ENCODE measurements at regions not wholly inside any gene's neighbourhood (a gene's known extent, or its start where the extent isn't known, plus 50 kb on each side); places are given as distances from the start of the nearest gene placed in this dataset.

GRCh38 chr16:54405478-54405877 lies 118.9 kb upstream of the IRX3 start:
- DNase-seq (ENCODE audit: low spot score in 2 of 2): no peak
- H3K36me3 Mint-ChIP-seq: no peaks in the 10 kb centered on the region

GRCh38 chr16:54403580-54403979 lies 117.0 kb upstream of the IRX3 start:
- Mint-ChIP-seq H3K9me3 (peaks cover 0 to 4% of the 10 kb centered on the region in 2 donors), H3K27ac (no peak overlapping the region), H3K36me3 (no peaks in the 10 kb centered on the region)
- ATAC-seq (no peak), DNase-seq (ENCODE audit: low spot score in 2 of 2) (no peak)

More at GRCh38 chr16:54405478-54405877, 118.9 kb upstream of the IRX3 start:
- Mint-ChIP-seq H3K27ac (no peak overlapping the region), H3K9me3 (peaks cover 0 to 4% of the 10 kb centered on the region in 2 donors)
- ATAC-seq: no peak

- ATAC-seq: no peak
- DNase-seq (ENCODE audit: low spot score in 2 of 2): no peak
- Mint-ChIP-seq H3K36me3 (no peaks in the 10 kb centered on the region), H3K9me3 (peaks cover 0 to 4% of the 10 kb centered on the region in 2 donors), H3K27ac (no peak overlapping the region)
Observed at GRCh38 chr16:54402873-54403272, 116.3 kb upstream of the IRX3 start.

GRCh38 chr16:54402270-54402669 lies 115.7 kb upstream of the IRX3 start:
- H3K27ac Mint-ChIP-seq: no peak overlapping the region
- peaks cover 0 to 2% of the 10 kb centered on the region in 2 donors for H3K36me3 Mint-ChIP-seq
- DNase-seq (ENCODE audit: low spot score in 2 of 2): no peak
- ATAC-seq: no peak
- H3K9me3 Mint-ChIP-seq: peaks cover 0 to 4% of the 10 kb centered on the region in 2 donors

DNA sequence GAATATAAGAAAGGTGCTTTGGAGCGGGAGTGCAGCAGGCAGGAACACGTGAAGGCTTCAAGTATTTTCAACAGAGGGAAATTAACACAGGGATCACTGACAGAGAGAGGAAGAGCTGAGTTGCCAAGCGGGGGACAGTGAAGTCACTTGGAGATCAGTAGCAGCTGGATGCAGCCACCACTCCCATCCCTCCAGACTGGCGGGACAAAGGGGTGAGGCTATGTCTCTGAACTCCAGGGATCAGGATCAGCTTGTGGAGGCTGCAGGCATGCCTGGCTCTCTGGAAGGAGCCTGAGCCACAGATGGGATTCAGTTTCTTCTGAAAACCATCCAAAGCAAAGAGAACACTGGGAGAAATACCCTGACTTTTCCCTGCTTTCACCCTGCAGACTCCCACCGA lies 113.7 kb upstream of the IRX3 start:
- DNase-seq (ENCODE audit: low spot score in 2 of 2) (no peak), ATAC-seq (no peak)
- Mint-ChIP-seq H3K36me3 (peaks cover 0 to 10% of the 10 kb centered on the region in 2 donors), H3K27ac (peak overlapping the region in 1 of 2 donors; percentile 41), H3K9me3 (peaks cover 0 to 3% of the 10 kb centered on the region in 2 donors)

- Mint-ChIP-seq H3K9me3 (peaks cover 0 to 4% of the 10 kb centered on the region in 2 donors), H3K27ac (no peak overlapping the region), H3K36me3 (peaks cover 0 to 10% of the 10 kb centered on the region in 2 donors)
- ATAC-seq: no peak
- no peak for DNase-seq (ENCODE audit: low spot score in 2 of 2)
Observed at GRCh38 chr16:54398986-54399385, 112.4 kb upstream of the IRX3 start.

DNA sequence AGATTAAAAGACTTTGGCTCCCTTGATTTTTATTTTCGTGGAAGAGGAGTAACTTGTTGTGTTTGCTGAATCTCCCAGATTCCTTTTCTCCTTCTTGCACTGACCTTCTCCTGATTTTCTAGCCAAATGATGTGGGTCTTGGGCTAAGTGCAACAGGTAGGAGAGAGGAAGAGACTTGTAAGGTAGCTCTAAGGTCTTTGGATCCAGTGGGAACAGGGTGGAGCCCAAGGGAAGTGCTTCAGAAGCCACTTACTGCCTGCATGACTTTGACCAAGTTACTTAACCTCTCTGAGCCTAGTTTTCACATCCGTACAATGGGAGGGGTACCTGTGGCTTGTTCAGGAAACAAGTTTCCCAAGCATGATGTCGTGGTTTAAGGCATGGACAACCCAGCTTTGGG lies 111.3 kb upstream of the IRX3 start:
- Mint-ChIP-seq H3K36me3 (peaks cover 0 to 10% of the 10 kb centered on the region in 2 donors), H3K27ac (no peak overlapping the region), H3K9me3 (peaks cover 0 to 4% of the 10 kb centered on the region in 2 donors)
- DNase-seq (ENCODE audit: low spot score in 2 of 2) (no peak), ATAC-seq (no peak)

DNA sequence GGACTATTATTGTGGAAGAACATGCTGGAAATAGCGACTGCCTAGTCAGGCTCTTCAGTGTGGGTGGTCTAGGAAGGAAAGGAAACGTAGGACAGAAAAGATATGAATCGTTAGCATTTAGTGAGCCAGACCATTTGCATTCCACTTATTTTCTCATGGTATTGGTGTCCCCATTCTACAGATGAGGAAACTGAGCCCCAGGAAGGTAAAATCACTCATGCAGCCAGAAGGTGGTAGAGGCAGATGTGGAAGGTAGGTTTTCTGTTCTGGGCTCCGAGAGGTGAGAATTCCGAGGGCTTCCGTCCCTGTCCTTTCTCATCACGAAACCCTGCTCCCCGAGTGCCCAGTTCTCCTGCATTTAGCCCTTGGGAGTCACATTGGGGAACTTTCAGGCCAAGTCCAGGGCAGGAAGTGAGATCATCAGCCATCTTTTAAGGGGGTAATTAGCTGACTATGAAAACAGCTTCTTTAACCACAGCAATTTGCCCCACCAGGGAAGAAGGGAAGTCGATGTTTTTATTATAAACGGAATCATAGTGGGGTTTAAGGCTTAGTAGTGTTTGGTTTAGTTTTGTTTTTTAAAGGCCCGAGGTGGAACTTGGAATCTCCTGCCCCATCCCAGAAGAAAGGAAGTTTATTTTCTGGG lies 110.7 kb upstream of the IRX3 start:
- Mint-ChIP-seq H3K36me3 (peaks cover 0 to 10% of the 10 kb centered on the region in 2 donors), H3K27ac (no peak overlapping the region)
- DNase-seq (ENCODE audit: low spot score in 2 of 2): no peak

GRCh38 chr16:54389836-54390494 lies 103.4 kb upstream of the IRX3 start:
- no peaks in the 10 kb centered on the region for H3K36me3 Mint-ChIP-seq
- ATAC-seq: no peak
- DNase-seq (ENCODE audit: low spot score in 2 of 2): no peak
- no peak overlapping the region for H3K27ac Mint-ChIP-seq
- H3K9me3 Mint-ChIP-seq: no peaks in the 10 kb centered on the region

More for the DNA sequence above, 110.7 kb upstream of the IRX3 start:
- H3K9me3 Mint-ChIP-seq: peaks cover 0 to 4% of the 10 kb centered on the region in 2 donors
- no peak for ATAC-seq

DNA sequence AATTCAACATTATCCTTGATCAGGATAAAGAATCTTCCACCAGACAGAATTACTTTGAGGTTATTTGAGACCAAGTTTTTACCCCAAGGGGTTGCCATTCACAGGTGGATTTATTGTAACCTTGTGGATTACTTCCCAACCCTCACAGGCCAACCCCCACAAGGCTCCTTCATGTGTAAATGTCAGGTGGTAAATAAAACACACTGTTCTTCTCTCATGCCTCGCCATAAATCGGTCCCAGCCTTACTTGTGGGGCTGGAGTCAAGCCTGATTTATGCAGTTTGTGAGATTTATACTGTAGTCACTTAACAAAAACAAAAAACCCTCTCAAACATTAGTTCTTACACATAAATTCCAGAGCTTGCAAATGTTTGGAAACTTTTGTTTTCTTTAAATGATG lies 98.6 kb upstream of the IRX3 start:
- Mint-ChIP-seq H3K36me3 (peaks cover 10 to 13% of the 10 kb centered on the region in 2 donors), H3K27ac (no peak overlapping the region), H3K9me3 (peaks cover 17 to 28% of the 10 kb centered on the region in 2 donors)
- DNase-seq (ENCODE audit: low spot score in 2 of 2) (no peak), ATAC-seq (no peak)

DNA sequence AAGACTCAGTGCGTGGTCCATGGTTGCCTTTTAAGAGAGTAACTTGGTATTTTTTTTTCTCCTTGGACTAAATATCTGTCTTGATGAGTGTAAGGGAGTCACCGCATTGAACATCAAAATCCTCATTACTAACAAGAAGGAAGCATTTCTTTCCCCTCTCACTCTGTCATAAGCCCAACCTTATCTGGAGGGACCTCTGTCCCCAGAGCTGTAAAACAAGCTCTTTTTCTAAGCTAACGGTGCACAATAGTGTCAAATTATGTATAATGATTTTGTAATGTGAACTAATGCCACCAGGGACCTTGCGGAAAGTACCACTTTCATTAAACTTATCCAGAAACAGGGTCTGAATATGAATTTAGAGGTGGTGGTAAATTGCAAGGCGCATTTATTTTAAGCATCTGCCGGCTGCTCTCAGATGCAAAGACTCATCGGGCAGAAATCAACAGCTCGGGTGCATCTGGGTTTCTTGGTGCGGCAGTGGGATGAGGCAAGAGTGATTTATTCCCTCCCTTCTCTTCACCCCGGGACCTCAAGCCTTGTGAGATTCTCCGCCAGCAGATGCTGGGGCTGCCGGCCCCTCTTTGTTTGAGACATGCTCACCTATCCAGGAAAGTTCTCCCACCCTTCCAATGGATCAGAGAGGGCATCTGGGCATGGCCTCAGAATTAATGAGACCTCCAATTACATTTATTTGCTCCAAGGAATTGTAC lies 95.2 kb upstream of the IRX3 start:
- no peak overlapping the region for H3K27ac Mint-ChIP-seq
- ATAC-seq: no peak

DNA sequence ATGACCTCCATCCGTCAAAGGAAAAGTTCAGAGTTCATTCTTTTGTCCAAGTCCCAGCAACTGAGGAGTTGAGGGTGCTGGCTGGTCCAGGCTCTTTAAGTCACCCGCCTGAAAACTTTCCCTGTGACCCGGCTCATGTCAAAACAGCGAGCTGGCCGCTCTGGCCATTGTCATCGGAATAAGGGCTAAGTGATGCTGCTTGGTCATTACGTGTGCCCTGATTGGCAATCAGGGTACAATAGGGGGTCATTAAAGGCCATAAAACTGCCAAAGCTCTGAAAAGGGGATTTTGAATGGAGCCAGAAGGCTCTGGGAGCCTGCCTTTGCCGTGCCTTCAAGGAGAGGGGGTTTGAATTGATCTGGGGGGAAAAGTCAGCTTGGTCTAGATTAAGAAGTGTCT lies 88.5 kb upstream of the IRX3 start:
- Mint-ChIP-seq H3K27ac (no peak overlapping the region), H3K36me3 (peaks cover 14 to 23% of the 10 kb centered on the region in 2 donors), H3K9me3 (peaks cover 21 to 26% of the 10 kb centered on the region in 2 donors)
- DNase-seq (ENCODE audit: low spot score in 2 of 2) (no peak), ATAC-seq (no peak)

More for the DNA sequence above, 95.2 kb upstream of the IRX3 start:
- no peak for DNase-seq (ENCODE audit: low spot score in 2 of 2)
- H3K9me3 Mint-ChIP-seq: peaks cover 42 to 50% of the 10 kb centered on the region in 2 donors
- H3K36me3 Mint-ChIP-seq: peaks cover 21 to 30% of the 10 kb centered on the region in 2 donors

DNA sequence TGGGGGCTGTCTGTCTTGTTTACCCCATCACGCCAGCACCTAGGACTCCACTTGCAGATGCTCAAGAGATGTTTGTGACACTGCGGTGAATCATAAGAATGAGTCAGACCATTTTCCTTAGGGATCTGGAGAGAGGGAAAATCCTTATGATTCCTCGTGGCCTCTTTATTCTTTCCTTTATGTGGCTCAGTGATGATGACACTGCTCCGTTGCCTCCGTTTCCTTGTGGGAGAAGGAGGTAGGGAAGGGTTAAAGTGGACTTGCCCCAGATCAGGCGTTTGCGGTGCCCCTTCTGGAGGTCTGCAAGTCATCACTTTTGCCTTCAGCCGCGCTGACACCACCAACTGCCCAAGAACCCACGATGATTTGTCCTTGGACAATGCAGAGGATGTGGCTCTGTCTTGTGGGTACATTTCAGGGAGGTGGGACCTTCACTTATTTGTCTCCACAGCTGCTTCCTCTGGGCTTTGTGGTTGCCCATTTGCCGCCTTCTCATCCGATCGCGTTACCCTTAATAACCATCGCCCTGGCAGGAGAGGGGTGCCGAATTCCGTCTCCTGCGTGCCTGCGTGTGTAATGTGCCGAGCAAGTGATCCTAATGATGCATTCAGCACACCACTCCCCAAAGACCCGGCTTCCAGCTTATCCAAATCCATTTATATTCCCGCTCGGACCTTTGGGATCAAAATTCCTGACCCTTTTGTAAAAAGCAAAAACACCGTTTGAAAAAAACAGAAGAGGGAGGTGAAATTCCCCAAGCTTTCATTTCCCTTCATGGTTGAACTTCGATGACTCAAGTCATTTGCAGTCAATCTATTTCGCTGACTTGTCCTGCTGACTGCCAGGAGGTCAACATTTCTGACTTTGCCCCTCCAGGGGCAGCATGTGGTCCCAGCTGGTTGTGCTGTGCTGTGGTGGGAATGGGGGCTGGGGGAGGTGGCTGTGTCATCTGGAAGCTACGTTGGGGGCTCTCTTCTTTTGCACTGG lies 87.2 kb upstream of the IRX3 start:
- ATAC-seq: peak in 1 of 2 donors; percentile 26
- peaks cover 6 to 13% of the 10 kb centered on the region in 2 donors for H3K36me3 Mint-ChIP-seq
- DNase-seq (ENCODE audit: low spot score in 2 of 2): no peak
- H3K27ac Mint-ChIP-seq: no peak overlapping the region
- peaks cover 10 to 13% of the 10 kb centered on the region in 2 donors for H3K9me3 Mint-ChIP-seq

- no peak for DNase-seq (ENCODE audit: low spot score in 2 of 2)
- Mint-ChIP-seq H3K27ac (no peak overlapping the region), H3K9me3 (no peaks in the 10 kb centered on the region), H3K36me3 (peaks cover 0 to 6% of the 10 kb centered on the region in 2 donors)
- no peak for ATAC-seq
Observed at GRCh38 chr16:54370278-54371040, 83.9 kb upstream of the IRX3 start.

DNA sequence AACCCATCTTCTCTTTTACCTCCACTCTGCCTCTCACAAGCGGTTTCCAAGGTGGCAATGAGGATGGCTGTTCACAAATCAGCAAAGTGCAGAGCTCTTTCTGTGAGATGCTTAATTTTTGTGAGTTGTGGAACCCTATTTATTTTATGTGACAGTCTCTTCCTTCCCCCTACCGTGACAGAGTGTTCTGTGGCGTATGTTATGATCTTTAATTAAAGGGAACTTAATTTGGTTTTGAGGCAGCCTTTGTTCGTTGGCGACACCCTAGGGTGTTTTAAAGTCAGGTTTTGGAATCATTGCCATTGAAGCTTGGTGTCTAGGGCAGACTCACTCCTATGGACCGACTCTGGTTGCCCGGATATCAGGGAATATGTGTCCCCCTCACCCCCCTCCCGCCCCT lies 83.3 kb upstream of the IRX3 start:
- no peak for ATAC-seq
- peaks cover 0 to 6% of the 10 kb centered on the region in 2 donors for H3K36me3 Mint-ChIP-seq

DNA sequence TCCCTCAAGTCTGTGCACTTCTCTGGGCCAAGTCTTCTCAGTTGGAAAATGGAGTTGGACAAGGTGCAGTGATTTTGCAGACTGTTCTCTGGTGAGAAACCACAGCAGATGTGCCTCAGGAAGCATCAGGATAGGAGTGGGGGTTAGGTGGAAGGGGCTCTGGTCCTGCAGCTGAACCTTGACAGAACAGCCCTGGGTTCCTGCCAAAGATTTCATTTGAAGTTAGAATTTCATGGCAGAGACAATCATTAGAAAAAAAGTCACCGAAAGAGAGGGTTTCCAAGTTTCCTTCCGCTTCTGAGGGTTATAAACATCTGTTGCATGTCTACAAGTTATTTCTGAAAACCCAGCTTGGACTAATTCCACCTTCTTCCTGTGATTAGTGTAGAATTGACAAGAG lies 80.4 kb upstream of the IRX3 start:
- Mint-ChIP-seq H3K9me3 (no peaks in the 10 kb centered on the region), H3K27ac (no peak overlapping the region), H3K36me3 (peaks cover 0 to 6% of the 10 kb centered on the region in 2 donors)
- DNase-seq (ENCODE audit: low spot score in 2 of 2): no peak
- ATAC-seq: no peak

More for the DNA sequence above, 83.3 kb upstream of the IRX3 start:
- Mint-ChIP-seq H3K9me3 (no peaks in the 10 kb centered on the region), H3K27ac (no peak overlapping the region)
- DNase-seq (ENCODE audit: low spot score in 2 of 2): no peak

Measured in activated naive CD4-positive, alpha-beta T cell treated with anti-CD3 and anti-CD28 coated beads, Interleukin-2, amount 50 U/mL, for 72 hours (primary cell).